NCI-H1436 (cell line): ENCODE measurements at regions not wholly inside any gene's neighbourhood (a gene's known extent, or its start where the extent isn't known, plus 50 kb on each side); places are given as distances from the start of the nearest gene placed in this dataset.

Source experiments
- DNase-seq: peaks from one replicate; lab custom pipeline; 2025; lab: John Stamatoyannopoulos, UW

GRCh38 chr22:22038178-22038880 is 55.7 kb upstream of the TOP3B start:
- DNase-seq, result no peak

DNA sequence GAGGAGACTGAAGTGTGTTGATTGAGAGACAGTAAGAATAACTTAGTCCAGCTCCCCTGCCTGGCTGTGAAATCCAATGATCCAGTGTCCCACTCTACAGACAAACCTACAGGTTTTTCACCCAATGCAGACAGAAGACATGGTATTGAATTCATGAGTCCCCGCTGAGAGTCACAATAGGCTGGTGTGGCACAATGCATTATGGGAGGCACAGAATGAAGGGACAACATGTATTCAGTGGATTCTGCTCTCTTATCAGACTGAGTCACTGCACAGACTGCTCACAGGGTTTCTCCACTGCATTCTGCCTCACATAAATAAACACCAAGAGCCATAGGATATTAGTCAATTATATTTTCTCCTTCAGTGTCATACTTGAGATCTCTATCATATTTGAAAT is 55.2 kb upstream of the TOP3B start:
- no peak for DNase-seq

DNA sequence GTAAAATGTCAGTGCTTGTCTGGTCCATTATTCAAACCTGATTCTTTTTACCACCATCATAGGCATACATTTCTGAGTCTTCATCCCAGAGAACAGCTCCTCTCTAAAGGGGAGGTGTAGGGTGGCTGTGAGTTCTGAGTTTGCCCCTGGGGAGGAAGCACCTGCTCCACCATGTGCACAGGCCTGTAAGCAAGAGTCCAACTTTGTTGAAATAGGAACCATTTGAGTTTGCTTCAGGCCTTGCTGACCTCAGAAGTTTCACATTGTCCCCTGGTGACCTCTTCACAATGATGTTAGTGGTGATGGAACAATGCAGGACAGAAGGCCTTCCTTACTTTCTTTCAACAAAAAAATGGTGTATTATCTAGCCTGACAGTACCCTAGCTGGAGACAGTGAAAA is 54.6 kb upstream of the TOP3B start:
- DNase-seq, result no peak

- no peak for DNase-seq
Measured at GRCh38 chr22:22036588-22036987, 54.0 kb upstream of the TOP3B start.

- no peak for DNase-seq
Measured at GRCh38 chr22:22035771-22036314, 53.3 kb upstream of the TOP3B start.

GRCh38 chr22:22035203-22035602 is 52.6 kb upstream of the TOP3B start:
- no peak for DNase-seq

- DNase-seq, result no peak
Measured at GRCh38 chr22:22034469-22035132, 52.0 kb upstream of the TOP3B start.

- no peak for DNase-seq
Measured at GRCh38 chr22:22033803-22034468, 51.3 kb upstream of the TOP3B start.

- no peak for DNase-seq
Measured at GRCh38 chr22:22032906-22033802, 50.6 kb upstream of the TOP3B start.

DNA sequence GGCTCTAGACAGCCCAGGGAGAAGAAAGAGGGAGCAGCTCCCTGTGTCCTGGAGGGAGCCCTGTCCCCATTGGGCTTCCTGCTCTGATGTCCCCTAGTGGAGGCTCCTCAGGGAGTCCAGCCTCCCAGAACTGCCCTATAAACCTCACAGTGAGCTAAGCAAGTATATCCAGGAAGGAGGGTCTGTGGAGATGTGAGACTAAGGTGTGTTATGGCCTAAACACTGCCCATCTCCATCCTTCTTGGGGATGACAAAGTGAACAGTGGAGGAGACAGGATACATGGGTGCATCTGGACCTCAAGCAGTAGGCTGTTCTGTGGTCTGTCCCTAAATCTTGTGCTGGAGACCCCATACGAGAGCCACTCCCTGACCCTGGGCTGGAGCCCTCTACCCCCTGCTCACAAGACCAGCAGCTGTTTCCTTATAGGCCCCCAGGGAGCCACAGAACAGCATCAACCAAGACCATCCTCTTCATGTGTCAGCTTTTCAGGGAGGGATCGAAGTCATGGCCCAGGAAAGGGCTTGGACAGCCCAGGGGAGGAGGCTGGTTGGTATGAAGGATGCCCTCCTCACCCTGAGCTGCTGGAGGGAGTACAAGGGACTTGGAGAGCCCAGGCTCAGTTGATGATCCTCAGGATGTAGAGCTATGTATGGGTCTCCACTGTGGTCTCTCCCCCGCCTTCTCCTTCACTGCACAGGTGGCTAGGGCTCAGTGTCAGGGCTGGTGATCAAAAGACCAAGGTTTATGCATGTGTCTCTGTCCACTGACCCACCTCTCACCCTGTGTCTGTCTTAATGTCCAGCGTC is 49.7 kb upstream of the TOP3B start:
- no peak for DNase-seq
